Neural progenitor cell (in vitro differentiated cells): ENCODE measurements at regions not wholly inside any gene's neighbourhood (a gene's known extent, or its start where the extent isn't known, plus 50 kb on each side); places are given as distances from the start of the nearest gene placed in this dataset.
"Not testable (repeated sequence)": the region's sequence is repeated elsewhere in the genome, so short reads cannot be mapped to it uniquely, and the experiment has no call there.

Experiments used
- EZH2 ChIP-seq: fragments of 200-600 bp; sonication (generic); IDR thresholded peaks from 2 replicates; pipeline ENCODE4 v1.6.1; 2017; ENCODE audit warnings: antibody characterized with exemption, mild to moderate bottlenecking, moderate library complexity
- EZH2phosphoT487 ChIP-seq: fragments of 200-600 bp; sonication (generic); IDR thresholded peaks from 2 replicates; pipeline ENCODE4 v1.6.1; 2017; ENCODE audit warnings: antibody characterized with exemption
- TF ChIP-seq, protein P1 (sequence below): fragments of 200-600 bp; sonication (generic); IDR thresholded peaks from 2 replicates; pipeline ENCODE4 v1.5.1; 2017; ENCODE audit warnings: antibody characterized with exemption, mild to moderate bottlenecking

DNA sequence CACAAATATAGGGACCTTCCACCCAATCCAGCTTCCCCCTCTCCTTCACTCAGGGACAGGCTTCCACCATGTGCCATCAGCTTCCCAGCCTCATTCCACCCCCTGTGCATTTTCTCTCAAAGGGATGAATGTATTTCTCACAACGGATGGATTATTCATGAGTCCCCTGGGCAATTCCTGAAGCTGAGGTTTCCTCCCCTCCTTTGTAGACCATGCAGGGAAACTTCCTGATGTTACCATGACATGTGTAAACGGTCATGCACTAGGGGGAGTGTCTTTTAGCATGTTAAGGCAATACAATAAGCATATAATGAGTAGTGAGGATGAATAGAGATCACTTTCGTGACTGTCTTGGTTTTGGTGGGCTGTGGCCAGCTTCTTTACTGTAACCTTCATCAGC is 706.8 kb downstream of the TMEM121 start:
- TF ChIP-seq, protein P1, sequence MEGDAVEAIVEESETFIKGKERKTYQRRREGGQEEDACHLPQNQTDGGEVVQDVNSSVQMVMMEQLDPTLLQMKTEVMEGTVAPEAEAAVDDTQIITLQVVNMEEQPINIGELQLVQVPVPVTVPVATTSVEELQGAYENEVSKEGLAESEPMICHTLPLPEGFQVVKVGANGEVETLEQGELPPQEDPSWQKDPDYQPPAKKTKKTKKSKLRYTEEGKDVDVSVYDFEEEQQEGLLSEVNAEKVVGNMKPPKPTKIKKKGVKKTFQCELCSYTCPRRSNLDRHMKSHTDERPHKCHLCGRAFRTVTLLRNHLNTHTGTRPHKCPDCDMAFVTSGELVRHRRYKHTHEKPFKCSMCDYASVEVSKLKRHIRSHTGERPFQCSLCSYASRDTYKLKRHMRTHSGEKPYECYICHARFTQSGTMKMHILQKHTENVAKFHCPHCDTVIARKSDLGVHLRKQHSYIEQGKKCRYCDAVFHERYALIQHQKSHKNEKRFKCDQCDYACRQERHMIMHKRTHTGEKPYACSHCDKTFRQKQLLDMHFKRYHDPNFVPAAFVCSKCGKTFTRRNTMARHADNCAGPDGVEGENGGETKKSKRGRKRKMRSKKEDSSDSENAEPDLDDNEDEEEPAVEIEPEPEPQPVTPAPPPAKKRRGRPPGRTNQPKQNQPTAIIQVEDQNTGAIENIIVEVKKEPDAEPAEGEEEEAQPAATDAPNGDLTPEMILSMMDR: not testable (repeated sequence)
- TF ChIP-seq EZH2phosphoT487, EZH2: not testable (repeated sequence)
